Neural cell (in vitro differentiated cells): ENCODE measurements at regions not wholly inside any gene's neighbourhood (a gene's known extent, or its start where the extent isn't known, plus 50 kb on each side); places are given as distances from the start of the nearest gene placed in this dataset.

Experiments
- H2AFZ ChIP-seq: fragments of 200-600, 300-800 bp; sonication (generic), shearing (Covaris generic); 2 replicates; pipeline ENCODE4 v1.6.0; 2014; ENCODE audit warnings: low read depth, mild to moderate bottlenecking, antibody characterized with exemption, low read length, moderate library complexity
- H3F3A ChIP-seq: fragments of 200-600 bp; shearing (Covaris generic); 2 replicates; pipeline ENCODE4 v1.6.1; 2016; ENCODE audit warnings: mild to moderate bottlenecking, moderate library complexity, mixed read lengths, antibody characterized with exemption, low read length; ENCODE audit not compliant: insufficient read depth, poor library complexity, severe bottlenecking
- H3K27ac ChIP-seq: fragments of 200-600, 300-800 bp; sonication (generic), shearing (Covaris generic); 2 replicates; pipeline ENCODE4 v1.5.1; 2014; ENCODE audit warnings: mild to moderate bottlenecking, low read length, moderate library complexity
- H3K27me3 ChIP-seq: fragments of 300-800, 200-600 bp; sonication (generic), shearing (Covaris generic); 2 replicates; pipeline ENCODE4 v1.6.0; 2014; ENCODE audit warnings: mild to moderate bottlenecking, low read depth, low read length, moderate library complexity; ENCODE audit not compliant: insufficient read depth
- H3K36me3 ChIP-seq: fragments of 300-800, 200-600 bp; sonication (generic), shearing (Covaris generic); 2 replicates; pipeline ENCODE4 v1.5.1; 2014; ENCODE audit warnings: mild to moderate bottlenecking, antibody characterized with exemption, low read length, moderate library complexity; ENCODE audit not compliant: insufficient read depth
- H3K4me2 ChIP-seq: fragments of 300-800, 200-600 bp; sonication (generic), shearing (Covaris generic); 2 replicates; pipeline ENCODE4 v1.6.0; 2014; ENCODE audit warnings: mild to moderate bottlenecking, low read length
- H3K4me3 ChIP-seq: fragments of 300-800, 200-600 bp; sonication (generic), shearing (Covaris generic); 2 replicates; pipeline ENCODE4 v1.5.1; 2014; ENCODE audit warnings: mild to moderate bottlenecking, low read length, moderate library complexity
- H3K79me2 ChIP-seq: fragments of 200-600 bp; shearing (Covaris generic); replicated peaks from 2 replicates; pipeline ENCODE4 v1.6.0; 2014; ENCODE audit warnings: mild to moderate bottlenecking, low read length, moderate library complexity; ENCODE audit not compliant: insufficient read depth
- H3K9ac ChIP-seq: fragments of 300-800, 200-600 bp; sonication (generic), shearing (Covaris generic); 2 replicates; pipeline ENCODE4 v1.6.1; 2016; ENCODE audit warnings: mild to moderate bottlenecking, low read length, mixed read lengths
- H3K9me2 ChIP-seq: fragments of 200-600 bp; shearing (Covaris generic); 2 replicates; pipeline ENCODE4 v1.6.1; 2016; ENCODE audit warnings: mild to moderate bottlenecking, low read length, mixed read lengths; ENCODE audit not compliant: insufficient read depth
- H3K9me3 ChIP-seq: fragments of 200-600, 300-800 bp; sonication (generic), shearing (Covaris generic); 2 replicates; pipeline ENCODE4 v1.6.1; 2016; ENCODE audit warnings: mild to moderate bottlenecking, mixed run types, low read length, moderate library complexity, mixed read lengths
- H4K20me1 ChIP-seq: fragments of 200-600 bp; shearing (Covaris generic); 2 replicates; pipeline ENCODE4 v1.6.1; 2016; ENCODE audit warnings: mild to moderate bottlenecking, mixed run types; ENCODE audit not compliant: insufficient read depth
- CTCF ChIP-seq: fragments of 450-650 bp; IDR thresholded peaks from 2 replicates; pipeline ENCODE4 v1.5.1; 2014; ENCODE audit warnings: antibody characterized with exemption, mild to moderate bottlenecking, moderate library complexity; ENCODE audit not compliant: poor library complexity, severe bottlenecking
- EP300 ChIP-seq: fragments of 450-650 bp; conservative IDR thresholded peaks from 2 replicates; pipeline ENCODE4 v1.6.1; 2014; ENCODE audit warnings: antibody characterized with exemption, mild to moderate bottlenecking, moderate library complexity; ENCODE audit not compliant: poor library complexity, severe bottlenecking
- EZH2 ChIP-seq: fragments of 200-600, 300-800 bp; shearing (Covaris generic), sonication (generic); IDR thresholded peaks from 2 replicates; pipeline ENCODE4 v1.6.1; 2014; ENCODE audit warnings: antibody characterized with exemption, low read length, borderline replicate concordance, mild to moderate bottlenecking; ENCODE audit not compliant: insufficient read depth, poor library complexity, severe bottlenecking
- MXI1 ChIP-seq: fragments of 450-650 bp; conservative IDR thresholded peaks from 2 replicates; pipeline ENCODE4 v1.6.1; 2014; ENCODE audit warnings: antibody characterized with exemption, mild to moderate bottlenecking; ENCODE audit not compliant: poor library complexity, severe bottlenecking
- POLR2AphosphoS5 ChIP-seq: IDR thresholded peaks from 2 replicates; pipeline ENCODE4 v1.6.1; 2012
- RAD21 ChIP-seq: fragments of 450-650 bp; conservative IDR thresholded peaks from 2 replicates; pipeline ENCODE4 v1.6.1; 2014; ENCODE audit warnings: antibody characterized with exemption, mild to moderate bottlenecking, moderate library complexity
- REST ChIP-seq: IDR thresholded peaks from 2 replicates; pipeline ENCODE4 v1.6.1; 2012; ENCODE audit warnings: borderline replicate concordance
- SMC3 ChIP-seq: fragments of 450-650 bp; conservative IDR thresholded peaks from 2 replicates; pipeline ENCODE4 v1.6.1; 2014; ENCODE audit warnings: antibody characterized with exemption, mild to moderate bottlenecking, moderate library complexity; ENCODE audit not compliant: poor library complexity
- TAF1 ChIP-seq: IDR thresholded peaks from 2 replicates; pipeline ENCODE4 v1.6.1; 2012; ENCODE audit warnings: low read depth

- Histone ChIP-seq H3K27ac (no peak overlapping the region), H2AFZ (no peak overlapping the region), H3K27me3 (no peaks in the 10 kb centered on the region), H3K79me2 (no peaks in the 10 kb centered on the region), H3K9me2 (no peaks in the 10 kb centered on the region), H3F3A (no peaks in the 10 kb centered on the region), H4K20me1 (no peaks in the 10 kb centered on the region), H3K4me3 (no peak overlapping the region), H3K36me3 (no peaks in the 10 kb centered on the region), H3K9me3 (no peaks in the 10 kb centered on the region), H3K9ac (no peak overlapping the region), H3K4me2 (no peak overlapping the region)
- TF ChIP-seq CTCF (no peak), EP300 (no peak), SMC3 (no peak), EZH2 (no peak)
These were observed 56.5 kb upstream of the LHFPL3 start for GRCh38 chr7:104271948-104272347.

- Histone ChIP-seq H2AFZ (no peak overlapping the region), H3K27me3 (no peaks in the 10 kb centered on the region), H3K27ac (no peak overlapping the region), H3F3A (no peaks in the 10 kb centered on the region), H3K79me2 (no peaks in the 10 kb centered on the region), H3K36me3 (no peaks in the 10 kb centered on the region), H3K9ac (no peak overlapping the region), H3K4me3 (no peak overlapping the region), H4K20me1 (no peaks in the 10 kb centered on the region), H3K9me3 (no peaks in the 10 kb centered on the region), H3K4me2 (no peak overlapping the region), H3K9me2 (no peaks in the 10 kb centered on the region)
- TF ChIP-seq RAD21 (peak; percentile 74), EZH2 (no peak), SMC3 (peak; percentile 80), POLR2AphosphoS5 (no peak), EP300 (no peak), CTCF (peak; percentile 74), TAF1 (no peak), REST (no peak), MXI1 (no peak)
These were observed 55.5 kb upstream of the LHFPL3 start for GRCh38 chr7:104272767-104273384.
